ENCODE measurements at regions not wholly inside any gene's neighbourhood (a gene's known extent, or its start where the extent isn't known, plus 50 kb on each side); places are given as distances from the start of the nearest gene placed in this dataset.

- TF ChIP-seq TAF1 (IDR thresholded peaks at IDR 0.05; ENCODE audit: low read depth, low read length) (no peak), POLR2AphosphoS5 (IDR thresholded peaks at IDR 0.05; ENCODE audit: low read depth, low read length) (no peak), POLR2A (IDR thresholded peaks at IDR 0.05; ENCODE audit: low read depth, low read length) (no peak)
Measured at GRCh38 chrY:15446861-15447260, 922.5 kb downstream of the NLGN4Y start.

All from GM12891 (cell line).